Activated CD4-positive, alpha-beta T cell treated with anti-CD3 and anti-CD28 coated beads, Interleukin-2, Interleukin-4, amounts not matched to agents 100 ng/mL and 50 ng/mL, durations not matched to agents 16 hours and 8 hours (primary cell): ENCODE measurements at regions not wholly inside any gene's neighbourhood (a gene's known extent, or its start where the extent isn't known, plus 50 kb on each side); places are given as distances from the start of the nearest gene placed in this dataset.
A peak's percentile ranks its signal among the peaks of the same experiment; 100 is the strongest.

Source experiments
- DNase-seq: peaks from one replicate; pipeline ENCODE4 v3.0.0-alpha.2; 2020; ENCODE audit warnings: low spot score

- DNase-seq = no peak
Measured at GRCh38 chr13:39970177-39970846, 314.9 kb downstream of the COG6 start.

GRCh38 chr13:39971526-39971925 is 316.1 kb downstream of the COG6 start:
- no peak for DNase-seq

GRCh38 chr13:39976481-39976880 is 321.0 kb downstream of the COG6 start:
- no peak for DNase-seq

- DNase-seq = no peak
Measured at GRCh38 chr13:39981056-39981455, 325.6 kb downstream of the COG6 start.

- DNase-seq = no peak
Measured at GRCh38 chr13:39982745-39983144, 327.3 kb downstream of the COG6 start.

GRCh38 chr13:39985071-39985470 is 329.6 kb downstream of the COG6 start:
- no peak for DNase-seq

- no peak for DNase-seq
Measured at GRCh38 chr13:39988351-39988750, 332.9 kb downstream of the COG6 start.

GRCh38 chr13:39998166-39998565 is 342.7 kb downstream of the COG6 start:
- DNase-seq = peak; percentile 5

GRCh38 chr13:40002016-40002415 is 346.6 kb downstream of the COG6 start:
- DNase-seq = no peak

- no peak for DNase-seq
Measured at GRCh38 chr13:40013554-40013953, 358.1 kb downstream of the COG6 start.

- DNase-seq = no peak
Measured at GRCh38 chr13:40016953-40017660, 361.6 kb downstream of the COG6 start.

GRCh38 chr13:40017662-40018262 is 362.3 kb downstream of the COG6 start:
- no peak for DNase-seq

- DNase-seq = no peak
Measured at GRCh38 chr13:40023595-40024203, 368.2 kb downstream of the COG6 start.

GRCh38 chr13:40024204-40024966 is 368.9 kb downstream of the COG6 start:
- DNase-seq = peak; percentile 37

GRCh38 chr13:40024967-40025714 is 369.7 kb downstream of the COG6 start:
- DNase-seq = no peak

GRCh38 chr13:40026174-40026585 is 370.7 kb downstream of the COG6 start:
- DNase-seq = peak; percentile 94

GRCh38 chr13:40026741-40027140 is 371.3 kb downstream of the COG6 start:
- DNase-seq = peak; percentile 46

- DNase-seq = no peak
Measured at GRCh38 chr13:40028446-40028845, 373.0 kb downstream of the COG6 start.

GRCh38 chr13:40031031-40031430 is 375.6 kb downstream of the COG6 start:
- DNase-seq = no peak

GRCh38 chr13:40039061-40039460 is 383.6 kb downstream of the COG6 start:
- DNase-seq = no peak

- DNase-seq = no peak
Measured at GRCh38 chr13:40042991-40043390, 387.5 kb downstream of the COG6 start.
